DND-41 (cell line): ENCODE measurements at regions not wholly inside any gene's neighbourhood (a gene's known extent, or its start where the extent isn't known, plus 50 kb on each side); places are given as distances from the start of the nearest gene placed in this dataset.

Experiments used
- CTCF ChIP-seq: IDR thresholded peaks from 2 replicates; pipeline ENCODE4 v1.5.1; 2012; ENCODE audit warnings: borderline replicate concordance, low read length, moderate library complexity, mild to moderate bottlenecking; ENCODE audit not compliant: poor library complexity, severe bottlenecking; ENCODE audit errors: extremely low read depth
- EZH2 ChIP-seq: IDR thresholded peaks from 3 replicates; pipeline ENCODE4 v1.6.1; 2012; ENCODE audit warnings: borderline replicate concordance, low read depth, mild to moderate bottlenecking, moderate library complexity, low read length, inconsistent platforms; ENCODE audit not compliant: severe bottlenecking

GRCh38 chr4:14559646-14560045 is 442.6 kb upstream of the CPEB2 start:
- TF ChIP-seq CTCF, result no peak
- TF ChIP-seq EZH2, result no peak
